ENCODE measurements at regions not wholly inside any gene's neighbourhood (a gene's known extent, or its start where the extent isn't known, plus 50 kb on each side); places are given as distances from the start of the nearest gene placed in this dataset.

GRCh38 chr11:70697701-70698100, 299.4 kb downstream of the CTTN start:
- TF ChIP-seq POLR2A (IDR thresholded peaks at IDR 0.05; ENCODE audit: low read length) (no peak), GATA1 (IDR thresholded peaks at IDR 0.05; ENCODE audit: low read depth, low read length) (no peak)

All from erythroblast (primary cell).